CD14-positive monocyte (primary cell): ENCODE measurements at regions not wholly inside any gene's neighbourhood (a gene's known extent, or its start where the extent isn't known, plus 50 kb on each side); places are given as distances from the start of the nearest gene placed in this dataset.
"Not testable (repeated sequence)": the region's sequence is repeated elsewhere in the genome, so short reads cannot be mapped to it uniquely, and the experiment has no call there.

Experiments
- DNase-seq, 3 donors: peaks; one replicate each; pipeline ENCODE4 v3.0.0-alpha.2; 2011 to 2022
- H2AFZ ChIP-seq: 2 replicates; pipeline ENCODE4 v1.6.0; 2012; ENCODE audit warnings: mild to moderate bottlenecking, low read depth, low read length, inconsistent platforms; ENCODE audit not compliant: insufficient read depth, poor library complexity, severe bottlenecking
- H3K27ac ChIP-seq, 2 donors: 1 replicate in 1 of 2; 2 replicates in 1 of 2; pipeline ENCODE4 v1.5.1; 2012 to 2013; ENCODE audit warnings: low read length in 2 of 2, control low read depth in 1 of 2, inconsistent platforms in 1 of 2, low read depth in 1 of 2, mild to moderate bottlenecking in 1 of 2
- H3K27me3 ChIP-seq, 2 donors: one replicate each; pipeline versions ENCODE4 v1.6.0 to v1.6.1; 2011 to 2013; ENCODE audit warnings: low read length in 2 of 2; ENCODE audit not compliant: control insufficient read depth in 2 of 2, insufficient read depth in 2 of 2
- H3K36me3 ChIP-seq, 2 donors: replicated peaks in 1 of 2; 1 replicate in 1 of 2; 2 replicates in 1 of 2; pipeline versions ENCODE4 v1.5.1 to v1.6.1; 2012 to 2013; ENCODE audit warnings: low read length in 2 of 2, control low read depth in 1 of 2, inconsistent platforms in 1 of 2, mild to moderate bottlenecking in 1 of 2; ENCODE audit not compliant: insufficient read depth in 2 of 2, control insufficient read depth in 1 of 2
- H3K4me1 ChIP-seq, 2 donors: 1 replicate in 1 of 2; 2 replicates in 1 of 2; pipeline versions ENCODE4 v1.5.1 to v1.6.1; 2012 to 2013; ENCODE audit warnings: low read length in 2 of 2, control low read depth in 1 of 2, inconsistent platforms in 1 of 2, mild to moderate bottlenecking in 1 of 2, moderate library complexity in 1 of 2; ENCODE audit not compliant: insufficient read depth in 2 of 2, control insufficient read depth in 1 of 2
- H3K4me2 ChIP-seq: replicated peaks from 2 replicates; pipeline ENCODE3; 2012; ENCODE audit warnings: low read length, moderate library complexity, mild to moderate bottlenecking; ENCODE audit not compliant: poor library complexity, severe bottlenecking; ENCODE audit errors: extremely low read depth
- H3K4me3 ChIP-seq, 3 experiments: fragments of 200-600 bp in 1 of 3; sonication (generic) in 1 of 3; replicated peaks in 1 of 3; 1 replicate in 2 of 3; 2 replicates in 1 of 3; pipeline ENCODE4 v1.5.1; 2011 to 2013; ENCODE audit warnings: low read length in 3 of 3, mild to moderate bottlenecking in 3 of 3, control low read depth in 2 of 3, low read depth in 2 of 3, inconsistent platforms in 1 of 3, moderate library complexity in 1 of 3
- H3K79me2 ChIP-seq: 2 replicates; pipeline ENCODE4 v1.6.0; 2012; ENCODE audit warnings: mild to moderate bottlenecking, control low read depth, inconsistent platforms, low read length, moderate library complexity; ENCODE audit not compliant: insufficient read depth
- H3K9ac ChIP-seq: 2 replicates; pipeline ENCODE4 v1.6.0; 2017; ENCODE audit warnings: low read length, mild to moderate bottlenecking; ENCODE audit not compliant: insufficient read depth, poor library complexity, severe bottlenecking
- H3K9me3 ChIP-seq, 2 donors: replicated peaks in 1 of 2; 1 replicate in 1 of 2; 2 replicates in 1 of 2; pipeline versions ENCODE4 v1.5.1 to v1.6.1; 2012 to 2013; ENCODE audit warnings: low read length in 2 of 2, control low read depth in 1 of 2; ENCODE audit not compliant: control insufficient read depth in 1 of 2, insufficient read depth in 1 of 2
- H4K20me1 ChIP-seq: 2 replicates; pipeline ENCODE4 v1.6.0; 2012; ENCODE audit warnings: mild to moderate bottlenecking, low read length, control low read depth, moderate library complexity; ENCODE audit not compliant: insufficient read depth
- H3K27ac Mint-ChIP-seq, 7 donors: one replicate each; pipeline ENCODE4 v1.8.0; 2020; ENCODE audit warnings: mild to moderate bottlenecking in 7 of 7, mixed read lengths in 7 of 7, moderate library complexity in 6 of 7, inconsistent platforms in 2 of 7
- H3K27me3 Mint-ChIP-seq, 3 donors: one replicate each; pipeline ENCODE4 v1.8.0; 2021 to 2022; ENCODE audit warnings: low read depth in 3 of 3, mild to moderate bottlenecking in 3 of 3, mixed read lengths in 3 of 3, moderate library complexity in 3 of 3, inconsistent platforms in 1 of 3
- H3K36me3 Mint-ChIP-seq, 2 donors: one replicate each; pipeline ENCODE4 v1.8.0; 2020; ENCODE audit warnings: mixed read lengths in 2 of 2, inconsistent platforms in 1 of 2, mild to moderate bottlenecking in 1 of 2
- H3K4me1 Mint-ChIP-seq: one replicate; pipeline ENCODE4 v1.8.0; 2020; ENCODE audit warnings: mild to moderate bottlenecking, mixed read lengths
- H3K4me3 Mint-ChIP-seq, 2 donors: one replicate each; pipeline ENCODE4 v1.8.0; 2020; ENCODE audit warnings: mild to moderate bottlenecking in 2 of 2, mixed read lengths in 2 of 2, moderate library complexity in 1 of 2
- H3K9me3 Mint-ChIP-seq, 7 donors: one replicate each; pipeline ENCODE4 v1.8.0; 2020 to 2022; ENCODE audit warnings: mixed read lengths in 7 of 7, mild to moderate bottlenecking in 6 of 7, moderate library complexity in 6 of 7, inconsistent platforms in 2 of 7
- WGBS: methylation state at CpG from one replicate; pipeline ENCODE4 v1.1.5; 2013; ENCODE audit warnings: missing lambda C conversion rate; ENCODE audit not compliant: insufficient coverage; 5-methylcytosine and 5-hydroxymethylcytosine counted together
- intact Hi-C, 2 donors: fragments of 100-400 bp; cut with micrococcal nuclease; formaldehyde crosslinking; loops; one replicate each; pipeline versions ENCODE4 v1.15.0 to v1.15.1; 2023
- TF ChIP-seq, protein P1 (sequence below): fragments of 200-600 bp; IDR thresholded peaks from one replicate; pipeline ENCODE4 v1.8.0; 2022; ENCODE audit warnings: antibody characterized with exemption, mild to moderate bottlenecking

DNA sequence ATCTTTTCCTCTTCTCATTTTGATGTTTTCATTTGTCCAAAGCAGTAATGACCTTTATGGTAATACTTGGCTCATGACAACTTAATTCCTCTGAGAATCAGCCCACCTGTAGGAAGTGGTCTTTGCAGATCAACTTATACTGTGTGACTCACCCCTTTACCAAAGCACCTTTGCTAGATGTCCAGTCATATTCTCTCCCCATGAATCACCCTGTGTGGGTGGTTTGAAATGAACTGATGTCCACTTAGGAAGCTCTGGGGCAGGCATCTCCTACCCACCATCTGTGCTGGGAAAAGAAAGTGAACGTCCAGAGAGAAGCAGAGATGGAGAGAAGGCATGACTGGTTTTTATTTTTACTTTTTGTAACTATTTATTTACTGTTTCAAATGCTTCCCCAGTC, 410.3 kb downstream of the KIF20B start:
- Mint-ChIP-seq H3K36me3 (no peaks in the 10 kb centered on the region), H3K4me1 (no peaks in the 10 kb centered on the region), H3K9me3 (peaks cover 0 to 10% (median 6%) of the 10 kb centered on the region in 7 donors), H3K27me3 (peaks cover 0 to 3% (median 0%) of the 10 kb centered on the region in 3 donors), H3K27ac (no peak overlapping the region), H3K4me3 (no peak overlapping the region)
- Histone ChIP-seq H3K4me3 (no peak overlapping the region), H3K79me2 (no peaks in the 10 kb centered on the region), H3K9ac (no peak overlapping the region), H3K9me3 (no peaks in the 10 kb centered on the region), H3K27ac (no peak overlapping the region), H2AFZ (no peak overlapping the region), H3K36me3 (no peaks in the 10 kb centered on the region), H3K4me1 (no peaks in the 10 kb centered on the region), H4K20me1 (no peaks in the 10 kb centered on the region), H3K4me2 (no peak overlapping the region), H3K27me3 (no peaks in the 10 kb centered on the region)
- DNase-seq = no peak
- intact Hi-C loops = no loop called here
- no CpG with 5 or more reads among the region's 1 CpG for WGBS
- TF ChIP-seq, protein P1, sequence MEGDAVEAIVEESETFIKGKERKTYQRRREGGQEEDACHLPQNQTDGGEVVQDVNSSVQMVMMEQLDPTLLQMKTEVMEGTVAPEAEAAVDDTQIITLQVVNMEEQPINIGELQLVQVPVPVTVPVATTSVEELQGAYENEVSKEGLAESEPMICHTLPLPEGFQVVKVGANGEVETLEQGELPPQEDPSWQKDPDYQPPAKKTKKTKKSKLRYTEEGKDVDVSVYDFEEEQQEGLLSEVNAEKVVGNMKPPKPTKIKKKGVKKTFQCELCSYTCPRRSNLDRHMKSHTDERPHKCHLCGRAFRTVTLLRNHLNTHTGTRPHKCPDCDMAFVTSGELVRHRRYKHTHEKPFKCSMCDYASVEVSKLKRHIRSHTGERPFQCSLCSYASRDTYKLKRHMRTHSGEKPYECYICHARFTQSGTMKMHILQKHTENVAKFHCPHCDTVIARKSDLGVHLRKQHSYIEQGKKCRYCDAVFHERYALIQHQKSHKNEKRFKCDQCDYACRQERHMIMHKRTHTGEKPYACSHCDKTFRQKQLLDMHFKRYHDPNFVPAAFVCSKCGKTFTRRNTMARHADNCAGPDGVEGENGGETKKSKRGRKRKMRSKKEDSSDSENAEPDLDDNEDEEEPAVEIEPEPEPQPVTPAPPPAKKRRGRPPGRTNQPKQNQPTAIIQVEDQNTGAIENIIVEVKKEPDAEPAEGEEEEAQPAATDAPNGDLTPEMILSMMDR = no peak

DNA sequence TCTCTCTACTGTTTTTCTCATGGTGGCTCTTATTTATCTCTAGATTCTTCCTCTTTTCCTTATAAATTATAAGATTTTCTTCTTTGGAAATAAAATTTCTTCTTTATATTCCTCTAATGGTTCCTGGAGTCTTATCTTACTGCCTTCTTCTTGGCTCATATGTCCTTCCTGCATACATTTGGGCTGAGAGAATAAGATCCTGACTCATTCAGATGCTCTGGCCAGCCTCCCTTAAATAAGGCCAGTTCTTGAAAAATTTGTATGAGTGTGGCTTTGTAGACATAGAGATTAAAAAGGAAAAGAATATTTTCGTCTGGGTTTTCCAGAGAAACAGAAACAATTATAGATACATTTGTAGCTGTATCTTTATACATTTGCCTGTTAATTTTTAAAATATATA, 411.3 kb downstream of the KIF20B start:
- Histone ChIP-seq H4K20me1 (no peaks in the 10 kb centered on the region), H3K4me3 (no peak overlapping the region), H3K27me3 (no peaks in the 10 kb centered on the region), H3K36me3 (no peaks in the 10 kb centered on the region), H3K4me2 (no peak overlapping the region), H3K9ac (no peak overlapping the region), H3K27ac (no peak overlapping the region), H2AFZ (no peak overlapping the region), H3K9me3 (no peaks in the 10 kb centered on the region), H3K4me1 (no peaks in the 10 kb centered on the region), H3K79me2 (no peaks in the 10 kb centered on the region)
- Mint-ChIP-seq H3K27ac (no peak overlapping the region), H3K4me3 (no peak overlapping the region), H3K36me3 (no peaks in the 10 kb centered on the region), H3K9me3 (peaks cover 0 to 15% (median 10%) of the 10 kb centered on the region in 7 donors), H3K4me1 (no peaks in the 10 kb centered on the region), H3K27me3 (peaks cover 0 to 3% (median 2%) of the 10 kb centered on the region in 3 donors)
- TF ChIP-seq, protein P1 = no peak
- no peak for DNase-seq
- WGBS = no CpG with 5 or more reads among the region's 1 CpG
- intact Hi-C loops = no loop called here

DNA sequence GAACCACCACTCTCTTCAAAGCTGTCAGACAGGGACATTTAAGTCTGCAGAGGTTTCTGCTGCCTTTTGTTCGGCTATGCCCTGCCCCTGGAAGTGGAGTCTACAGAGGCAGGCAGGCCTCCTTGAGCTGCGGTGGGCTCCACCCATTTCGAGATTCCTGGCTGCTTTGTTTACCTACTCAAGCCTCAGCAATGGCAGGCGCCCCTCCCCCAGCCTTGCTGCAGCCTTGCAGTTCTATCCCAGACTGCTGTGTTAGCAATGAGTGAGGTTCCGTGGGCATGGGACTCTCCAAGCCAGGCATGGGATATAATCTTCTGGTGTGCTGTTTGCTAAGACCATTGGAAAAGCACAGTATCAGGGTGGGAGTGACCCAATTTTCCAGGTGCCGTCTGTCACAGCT, 417.2 kb downstream of the KIF20B start:
- H4K20me1 ChIP-seq, H3K79me2 ChIP-seq, H3K36me3 Mint-ChIP-seq, H3K27ac Mint-ChIP-seq, H3K36me3 ChIP-seq, H3K4me3 ChIP-seq, intact Hi-C loops, H3K4me2 ChIP-seq, H3K4me3 Mint-ChIP-seq, H3K9ac ChIP-seq, H3K27me3 Mint-ChIP-seq, H3K4me1 ChIP-seq, DNase-seq, H3K27me3 ChIP-seq, H3K4me1 Mint-ChIP-seq, H3K27ac ChIP-seq, H2AFZ ChIP-seq: not testable (repeated sequence)
- H3K9me3 ChIP-seq = peaks cover 17 to 21% of the 10 kb centered on the region in 2 donors
- H3K9me3 Mint-ChIP-seq = peaks cover 16 to 38% (median 31%) of the 10 kb centered on the region in 7 donors
- WGBS = 92% methylated on average over 4 of the region's 6 CpGs
